H1 (cell line): ENCODE measurements at regions not wholly inside any gene's neighbourhood (a gene's known extent, or its start where the extent isn't known, plus 50 kb on each side); places are given as distances from the start of the nearest gene placed in this dataset.

Experiments
- CTCF ChIA-PET: fragments of 300-600 bp; sonication (Branson Sonifier 250); formaldehyde crosslinking; loops from one replicate; lab custom pipeline; 2021; ENCODE audit not compliant: partially characterized antibody; lab: Charles Lee
- POLR2A ChIA-PET: fragments of 300-600 bp; sonication (Branson Sonifier 250); formaldehyde crosslinking; loops from one replicate; lab custom pipeline; 2021; ENCODE audit warnings: inconsistent platforms; ENCODE audit not compliant: partially characterized antibody; lab: Charles Lee
- DNase-seq, 2 experiments: peaks; one replicate each; pipeline versions ENCODE4 v3.0.0 to v3.0.0-alpha.2; 2010 to 2022; ENCODE audit warnings: low spot score in 2 of 2, low read depth in 1 of 2, mixed read lengths in 1 of 2
- FAIRE-seq: peaks from 2 replicates; lab custom pipeline; 2011; peaks lifted over from hg19 to GRCh38; lab: Jason Lieb, UNC
- H2AFZ ChIP-seq: 2 replicates; pipeline ENCODE4 v1.8.1; 2012; ENCODE audit warnings: low read length, inconsistent platforms
- H2AK5ac ChIP-seq: 2 replicates; pipeline ENCODE4 v1.6.1; 2013; ENCODE audit warnings: low read depth, low read length
- H2BK120ac ChIP-seq: replicated peaks from 2 replicates; pipeline ENCODE3; 2013; ENCODE audit warnings: low read depth, low read length, inconsistent platforms
- H2BK12ac ChIP-seq: 2 replicates; pipeline ENCODE4 v1.6.1; 2013; ENCODE audit warnings: low read depth, low read length
- H2BK15ac ChIP-seq: 2 replicates; pipeline ENCODE4 v1.6.1; 2013; ENCODE audit warnings: low read length
- H2BK20ac ChIP-seq: 2 replicates; pipeline ENCODE4 v1.6.1; 2013; ENCODE audit warnings: low read length
- H2BK5ac ChIP-seq: 2 replicates; pipeline ENCODE4 v1.6.1; 2013; ENCODE audit warnings: low read depth, low read length
- H3K14ac ChIP-seq: 2 replicates; pipeline ENCODE4 v1.6.1; 2013; ENCODE audit warnings: inconsistent platforms; ENCODE audit not compliant: insufficient read length
- H3K18ac ChIP-seq: 2 replicates; pipeline ENCODE4 v1.6.1; 2013; ENCODE audit warnings: low read length; ENCODE audit errors: extremely low read depth
- H3K23ac ChIP-seq: 2 replicates; pipeline ENCODE4 v1.6.1; 2013; ENCODE audit warnings: inconsistent platforms; ENCODE audit not compliant: insufficient read length
- H3K23me2 ChIP-seq: 2 replicates; pipeline ENCODE4 v1.6.1; 2013; ENCODE audit warnings: low read depth, low read length
- H3K27ac ChIP-seq: 2 replicates; pipeline ENCODE4 v1.6.1; 2011; ENCODE audit warnings: low read depth, low read length, inconsistent platforms
- H3K27me3 ChIP-seq, 4 experiments: replicated peaks in 1 of 4; 1 replicate in 1 of 4; 2 replicates in 3 of 4; pipeline versions ENCODE4 v1.6.1 to v1.8.1; 2011 to 2013; ENCODE audit warnings: low read length in 3 of 4, mild to moderate bottlenecking in 3 of 4, inconsistent platforms in 2 of 4, mixed read lengths in 2 of 4, moderate library complexity in 1 of 4; ENCODE audit not compliant: control insufficient read depth in 3 of 4, insufficient read depth in 3 of 4; ENCODE audit errors: extremely low read depth in 1 of 4
- H3K36me3 ChIP-seq, 4 experiments: 2 replicates each; pipeline versions ENCODE4 v1.6.1 to v1.8.1; 2011 to 2013; ENCODE audit warnings: mild to moderate bottlenecking in 4 of 4, low read length in 3 of 4, moderate library complexity in 2 of 4, control low read depth in 1 of 4, inconsistent platforms in 1 of 4; ENCODE audit not compliant: insufficient read depth in 4 of 4, control insufficient read depth in 2 of 4
- H3K4ac ChIP-seq: replicated peaks from 2 replicates; pipeline ENCODE3; 2013; ENCODE audit warnings: low read length, low read depth, mixed read lengths, inconsistent platforms; ENCODE audit not compliant: insufficient read length
- H3K4me1 ChIP-seq, 4 experiments: replicated peaks in 1 of 4; 1 replicate in 1 of 4; 2 replicates in 3 of 4; pipeline versions ENCODE4 v1.6.1 to v1.8.1; 2011 to 2013; ENCODE audit warnings: low read length in 3 of 4, inconsistent platforms in 2 of 4, mixed read lengths in 1 of 4; ENCODE audit not compliant: insufficient read depth in 4 of 4, control insufficient read depth in 3 of 4
- H3K4me2 ChIP-seq, 2 experiments: 2 replicates each; pipeline versions ENCODE4 v1.6.1 to v1.8.1; 2011 to 2013; ENCODE audit warnings: low read depth in 2 of 2, low read length in 2 of 2, control low read depth in 1 of 2, inconsistent platforms in 1 of 2, mild to moderate bottlenecking in 1 of 2; ENCODE audit not compliant: insufficient read depth in 1 of 2
- H3K4me3 ChIP-seq, 4 experiments: fragments of 200-600, 300-600 bp in 1 of 4; sonication (generic), shearing (Covaris generic), sonication (Bioruptor Twin) in 1 of 4; 2 replicates each; pipeline versions ENCODE4 v1.5.1 to v1.8.1; 2011 to 2016; ENCODE audit warnings: low read length in 4 of 4, low read depth in 3 of 4, control low read depth in 2 of 4, inconsistent platforms in 2 of 4, mild to moderate bottlenecking in 2 of 4, mixed read lengths in 1 of 4, moderate library complexity in 1 of 4; ENCODE audit not compliant: insufficient read depth in 2 of 4; ENCODE audit errors: extremely low read depth in 1 of 4
- H3K56ac ChIP-seq: replicated peaks from 2 replicates; pipeline ENCODE3; 2013; ENCODE audit warnings: low read depth, mild to moderate bottlenecking, mixed read lengths, low read length, inconsistent platforms; ENCODE audit not compliant: insufficient read length
- H3K79me1 ChIP-seq: 2 replicates; pipeline ENCODE4 v1.6.1; 2013; ENCODE audit warnings: low read depth, low read length, control low read depth
- H3K79me2 ChIP-seq, 2 experiments: 2 replicates each; pipeline versions ENCODE4 v1.6.1 to v1.8.1; 2012 to 2013; ENCODE audit warnings: low read length in 2 of 2, mild to moderate bottlenecking in 2 of 2, inconsistent platforms in 1 of 2; ENCODE audit not compliant: insufficient read depth in 2 of 2, control insufficient read depth in 1 of 2
- H3K9ac ChIP-seq, 4 experiments: replicated peaks in 1 of 4; 1 replicate in 1 of 4; 2 replicates in 3 of 4; pipeline versions ENCODE4 v1.6.1 to v1.8.1; 2011 to 2013; ENCODE audit warnings: low read depth in 3 of 4, low read length in 3 of 4, control low read depth in 2 of 4, mild to moderate bottlenecking in 2 of 4, moderate library complexity in 2 of 4, inconsistent platforms in 1 of 4; ENCODE audit errors: extremely low read depth in 1 of 4
- H3K9me3 ChIP-seq, 2 experiments: 2 replicates each; pipeline versions ENCODE4 v1.6.1 to v1.8.1; 2012 to 2013; ENCODE audit warnings: mild to moderate bottlenecking in 2 of 2, moderate library complexity in 2 of 2, control low read depth in 1 of 2, inconsistent platforms in 1 of 2, low read depth in 1 of 2, low read length in 1 of 2, mixed read lengths in 1 of 2; ENCODE audit not compliant: insufficient read depth in 2 of 2
- H4K20me1 ChIP-seq, 2 experiments: replicated peaks in 1 of 2; 2 replicates each; pipeline versions ENCODE3 to v1.8.1; 2011 to 2013; ENCODE audit warnings: inconsistent platforms in 2 of 2, low read length in 2 of 2, mild to moderate bottlenecking in 1 of 2; ENCODE audit not compliant: insufficient read depth in 2 of 2, control insufficient read depth in 1 of 2
- H4K5ac ChIP-seq: 2 replicates; pipeline ENCODE4 v1.6.1; 2013; ENCODE audit warnings: low read length, low read depth, mixed read lengths, inconsistent platforms; ENCODE audit not compliant: insufficient read length
- H4K8ac ChIP-seq: 2 replicates; pipeline ENCODE4 v1.8.0; 2013; ENCODE audit warnings: mild to moderate bottlenecking, moderate library complexity, low read length, inconsistent platforms; ENCODE audit not compliant: insufficient read depth; ENCODE audit errors: extremely low read depth
- H4K91ac ChIP-seq: replicated peaks from 2 replicates; pipeline ENCODE3; 2013; ENCODE audit warnings: low read length, mixed read lengths, inconsistent platforms; ENCODE audit not compliant: insufficient read length
- CHD1 ChIP-seq: IDR thresholded peaks from 2 replicates; pipeline ENCODE4 v1.6.1; 2012; ENCODE audit warnings: low read depth, low read length, improper control_type of control experiment
- CTBP2 ChIP-seq: IDR thresholded peaks from 2 replicates; pipeline ENCODE4 v1.7.0; 2011; ENCODE audit warnings: borderline replicate concordance, mild to moderate bottlenecking, moderate library complexity, mixed read lengths, low read length; ENCODE audit not compliant: insufficient read depth, insufficient read length
- KDM5A ChIP-seq: fragments of 200-600 bp; IDR thresholded peaks from 2 replicates; pipeline ENCODE4 v1.7.1; 2012; ENCODE audit warnings: mild to moderate bottlenecking, low read length, inconsistent platforms, mixed read lengths
- SIN3A ChIP-seq, 2 experiments: IDR thresholded peaks in 1 of 2; conservative IDR thresholded peaks in 1 of 2; 2 replicates each; pipeline ENCODE4 v1.6.1; 2011 to 2012; ENCODE audit warnings: low read length in 2 of 2, improper control_type of control experiment in 1 of 2, low read depth in 1 of 2, mild to moderate bottlenecking in 1 of 2
- TCF12 ChIP-seq: IDR thresholded peaks from 2 replicates; pipeline ENCODE4 v1.6.1; 2011; ENCODE audit warnings: low read depth, mild to moderate bottlenecking, low read length
- TEAD4 ChIP-seq: IDR thresholded peaks from 2 replicates; pipeline ENCODE4 v1.6.1; 2012; ENCODE audit warnings: low read depth, low read length, inconsistent platforms, mixed read lengths
- WGBS, 2 experiments: shearing (Covaris generic) in 1 of 2; methylation state at CpG; one replicate each; pipeline versions ENCODE4 v1.1.6 to v1.1.7; 2013 to 2015; ENCODE audit warnings: low lambda C conversion rate in 2 of 2, mixed read lengths in 2 of 2, inconsistent platforms in 1 of 2, low coverage in 1 of 2, missing lambda C conversion rate in 1 of 2; ENCODE audit not compliant: insufficient replicate concordance in 2 of 2, insufficient coverage in 1 of 2, insufficient read length in 1 of 2; ENCODE audit errors: extremely low coverage in 1 of 2, missing lambda C conversion rate in 1 of 2; 5-methylcytosine and 5-hydroxymethylcytosine counted together

DNA sequence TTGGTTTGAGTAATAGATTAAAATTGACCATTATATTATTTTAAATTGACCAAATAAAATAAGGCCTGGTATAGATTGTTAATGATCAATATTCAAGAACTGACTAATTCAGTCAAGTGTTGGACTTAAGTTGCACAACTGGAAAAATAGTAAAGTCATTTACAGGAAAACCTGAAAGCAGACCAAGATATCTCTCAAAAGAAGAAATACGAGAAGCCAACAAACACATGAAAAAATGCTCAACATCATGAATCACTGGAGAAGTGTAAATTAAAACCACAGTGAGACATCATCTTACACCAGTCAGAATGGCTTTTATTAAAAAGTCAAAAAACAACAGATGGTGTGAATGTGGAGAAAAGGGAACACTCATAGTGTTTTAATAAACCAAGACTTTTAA lies 80.4 kb upstream of the MALRD1 start:
- Histone ChIP-seq H3K18ac (no peak overlapping the region), H3K9ac (no peak overlapping the region), H3K27me3 (no peaks in the 10 kb centered on the region), H2BK5ac (no peak overlapping the region), H3K23me2 (no peaks in the 10 kb centered on the region), H2BK120ac (no peak overlapping the region), H4K91ac (no peak overlapping the region), H3K9me3 (no peaks in the 10 kb centered on the region), H3K36me3 (no peaks in the 10 kb centered on the region), H3K4me1 (no peaks in the 10 kb centered on the region), H3K27ac (no peak overlapping the region), H3K14ac (no peak overlapping the region), H4K20me1 (no peaks in the 10 kb centered on the region), H3K4ac (no peak overlapping the region), H3K56ac (no peak overlapping the region), H2AK5ac (no peak overlapping the region), H3K23ac (no peak overlapping the region), H2BK15ac (no peak overlapping the region), H2BK20ac (no peak overlapping the region), H2BK12ac (no peak overlapping the region), H3K79me2 (no peaks in the 10 kb centered on the region), H3K4me2 (no peak overlapping the region), H3K79me1 (no peaks in the 10 kb centered on the region), H4K5ac (no peak overlapping the region), H2AFZ (no peak overlapping the region), H4K8ac (no peak overlapping the region), H3K4me3 (no peak overlapping the region)
- POLR2A ChIA-PET, result no interaction called here
- CTCF ChIA-PET, result no interaction called here
- DNase-seq (no peak), FAIRE-seq (no peak)
- WGBS, 2 experiments, result 87% methylated on average over 1 of the region's 1 CpG; no CpG with 5 or more reads in 1 of the 2 experiments
- TF ChIP-seq CHD1 (no peak), CTBP2 (no peak), KDM5A (no peak), TEAD4 (no peak), SIN3A (conservative IDR thresholded peaks at IDR 0.05 in 1 of 2, IDR thresholded peaks at IDR 0.05 in 1 of 2; ENCODE audit: low read depth in 1 of 2, low read length in 2 of 2) (no peak), TCF12 (no peak)
